Mesothelial cell of epicardium (in vitro differentiated cells): ENCODE measurements at regions not wholly inside any gene's neighbourhood (a gene's known extent, or its start where the extent isn't known, plus 50 kb on each side); places are given as distances from the start of the nearest gene placed in this dataset.

ENCODE experiments used
- DNase-seq, 2 experiments: peaks; one replicate each; pipeline ENCODE4 v3.0.0; 2021; ENCODE audit warnings: low spot score in 2 of 2; ENCODE audit not compliant: unreplicated experiment in 2 of 2
- H3K27ac Mint-ChIP-seq: 2 replicates; pipeline ENCODE4 v1.8.0; 2021; ENCODE audit warnings: mixed read lengths
- H3K27me3 Mint-ChIP-seq: 2 replicates; pipeline ENCODE4 v1.8.0; 2021; ENCODE audit warnings: low read depth, mixed read lengths
- H3K36me3 Mint-ChIP-seq: 2 replicates; pipeline ENCODE4 v1.8.0; 2021; ENCODE audit warnings: mixed read lengths
- H3K4me1 Mint-ChIP-seq: 2 replicates; pipeline ENCODE4 v1.8.0; 2021; ENCODE audit warnings: mixed read lengths
- H3K4me3 Mint-ChIP-seq: 2 replicates; pipeline ENCODE4 v1.8.0; 2021; ENCODE audit warnings: mild to moderate bottlenecking, moderate library complexity, mixed read lengths
- H3K9me3 Mint-ChIP-seq: 2 replicates; pipeline ENCODE4 v1.8.0; 2021; ENCODE audit warnings: mixed read lengths
- CTCF ChIP-seq: fragments of 200-600 bp; sonication (generic); IDR thresholded peaks from one replicate; pipeline ENCODE4 v1.5.0; 2021; ENCODE audit warnings: antibody characterized with exemption; ENCODE audit not compliant: unreplicated experiment

GRCh38 chr7:30212701-30213111 is 71.7 kb upstream of the ZNRF2 start:
- TF ChIP-seq CTCF: no peak
- no peak for DNase-seq
- peaks cover 3% of the 10 kb centered on the region for H3K9me3 Mint-ChIP-seq
- no peak overlapping the region for H3K27ac Mint-ChIP-seq
- H3K27me3 Mint-ChIP-seq: peaks cover 9% of the 10 kb centered on the region
- H3K36me3 Mint-ChIP-seq: no peaks in the 10 kb centered on the region
- no peak overlapping the region for H3K4me3 Mint-ChIP-seq
- no peaks in the 10 kb centered on the region for H3K4me1 Mint-ChIP-seq

- DNase-seq: no peak
- no peaks in the 10 kb centered on the region for H3K4me1 Mint-ChIP-seq
- H3K36me3 Mint-ChIP-seq: no peaks in the 10 kb centered on the region
- H3K27me3 Mint-ChIP-seq: peaks cover 9% of the 10 kb centered on the region
- no peak for TF ChIP-seq CTCF
- H3K9me3 Mint-ChIP-seq: peaks cover 10% of the 10 kb centered on the region
- H3K4me3 Mint-ChIP-seq: no peak overlapping the region
- H3K27ac Mint-ChIP-seq: no peak overlapping the region
Measured at GRCh38 chr7:30213637-30214036, 70.8 kb upstream of the ZNRF2 start.

- Mint-ChIP-seq H3K27me3 (peaks cover 9% of the 10 kb centered on the region), H3K9me3 (peaks cover 21% of the 10 kb centered on the region), H3K36me3 (peaks cover 3% of the 10 kb centered on the region), H3K4me1 (no peaks in the 10 kb centered on the region), H3K27ac (no peak overlapping the region), H3K4me3 (no peak overlapping the region)
- no peak for DNase-seq
- no peak for TF ChIP-seq CTCF
Measured at GRCh38 chr7:30214651-30215137, 69.7 kb upstream of the ZNRF2 start.

GRCh38 chr7:30221764-30222163 is 62.6 kb upstream of the ZNRF2 start:
- Mint-ChIP-seq H3K36me3 (peaks cover 3% of the 10 kb centered on the region), H3K27ac (no peak overlapping the region), H3K27me3 (peaks cover 2% of the 10 kb centered on the region), H3K9me3 (peaks cover 44% of the 10 kb centered on the region), H3K4me1 (peaks cover 17% of the 10 kb centered on the region), H3K4me3 (no peak overlapping the region)
- no peak for TF ChIP-seq CTCF
- DNase-seq: no peak

GRCh38 chr7:30222515-30223215 is 61.7 kb upstream of the ZNRF2 start:
- H3K4me1 Mint-ChIP-seq: peaks cover 20% of the 10 kb centered on the region
- no peak overlapping the region for H3K27ac Mint-ChIP-seq
- H3K9me3 Mint-ChIP-seq: peaks cover 41% of the 10 kb centered on the region
- H3K4me3 Mint-ChIP-seq: no peak overlapping the region
- peaks cover 3% of the 10 kb centered on the region for H3K36me3 Mint-ChIP-seq
- no peak for TF ChIP-seq CTCF
- H3K27me3 Mint-ChIP-seq: no peaks in the 10 kb centered on the region
- no peak for DNase-seq
